GM21737 (cell line): ENCODE measurements at regions not wholly inside any gene's neighbourhood (a gene's known extent, or its start where the extent isn't known, plus 50 kb on each side); places are given as distances from the start of the nearest gene placed in this dataset.

ENCODE experiments used
- ATAC-seq: cut with Tn5 transposase; IDR thresholded peaks from one replicate; pipeline ENCODE4 v1.9.1; 2021; ENCODE audit warnings: mild to moderate bottlenecking, moderate library complexity; ENCODE audit not compliant: unreplicated experiment

GRCh38 chr10:78851647-78852046 lies 217.1 kb upstream of the ZMIZ1 start:
- ATAC-seq: no peak

DNA sequence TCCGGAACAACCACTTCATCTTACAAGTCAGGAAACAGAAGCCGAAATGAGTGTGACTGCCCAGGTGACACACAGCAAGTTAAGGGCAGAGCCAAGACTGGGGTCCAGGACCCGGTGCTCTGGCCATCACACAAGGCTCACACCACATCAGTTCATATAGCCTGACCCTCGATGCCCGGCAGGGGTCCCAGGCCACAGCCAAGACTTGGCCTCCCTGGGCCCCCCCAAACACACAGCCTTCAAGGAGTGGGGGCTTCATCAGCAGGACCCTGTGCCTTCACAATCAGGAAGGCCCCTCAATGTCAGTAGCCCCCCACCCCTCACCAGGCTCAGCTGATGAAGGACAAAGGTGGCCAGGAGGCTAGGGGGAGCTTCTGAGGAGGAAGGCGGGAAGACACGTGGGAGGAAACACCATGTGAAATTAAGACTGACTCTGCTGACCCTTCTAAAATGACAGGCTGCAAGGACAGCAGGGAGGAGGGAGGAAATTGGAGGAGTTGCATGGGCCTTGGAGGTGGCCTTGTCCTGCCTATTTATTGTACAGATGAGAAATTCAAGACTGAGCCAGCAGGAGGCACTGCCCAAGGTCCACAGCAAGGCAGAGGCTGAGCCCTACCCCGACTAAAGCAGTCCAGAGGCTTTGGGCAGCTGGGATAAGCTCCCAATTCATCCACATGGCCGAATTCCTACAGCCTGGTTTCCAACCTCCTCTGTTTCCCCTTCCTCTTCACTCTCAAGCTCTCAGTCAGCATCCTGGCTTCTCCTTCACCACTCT lies 216.1 kb upstream of the ZMIZ1 start:
- no peak for ATAC-seq

GRCh38 chr10:78853864-78854263 lies 214.9 kb upstream of the ZMIZ1 start:
- ATAC-seq: no peak

GRCh38 chr10:78856421-78856820 lies 212.3 kb upstream of the ZMIZ1 start:
- ATAC-seq: no peak

DNA sequence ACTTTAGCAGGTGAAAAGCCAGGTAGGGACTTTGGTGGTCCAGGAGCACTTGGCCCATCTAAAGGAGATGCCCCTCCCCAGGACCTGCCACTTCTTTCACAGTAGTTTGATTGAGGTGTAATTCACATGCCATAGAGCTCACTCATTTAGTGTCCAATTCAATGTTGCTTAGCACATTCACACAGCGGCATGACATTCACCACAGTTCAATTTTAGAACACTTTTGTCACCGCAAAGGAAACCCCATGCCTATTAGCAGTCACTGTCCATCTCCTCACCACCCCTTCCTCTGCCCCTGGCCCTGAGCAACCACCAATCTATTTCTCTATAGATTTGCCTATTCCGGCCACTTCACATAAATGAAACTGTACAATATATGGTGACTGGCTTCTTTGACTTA lies 211.6 kb upstream of the ZMIZ1 start:
- ATAC-seq: no peak

DNA sequence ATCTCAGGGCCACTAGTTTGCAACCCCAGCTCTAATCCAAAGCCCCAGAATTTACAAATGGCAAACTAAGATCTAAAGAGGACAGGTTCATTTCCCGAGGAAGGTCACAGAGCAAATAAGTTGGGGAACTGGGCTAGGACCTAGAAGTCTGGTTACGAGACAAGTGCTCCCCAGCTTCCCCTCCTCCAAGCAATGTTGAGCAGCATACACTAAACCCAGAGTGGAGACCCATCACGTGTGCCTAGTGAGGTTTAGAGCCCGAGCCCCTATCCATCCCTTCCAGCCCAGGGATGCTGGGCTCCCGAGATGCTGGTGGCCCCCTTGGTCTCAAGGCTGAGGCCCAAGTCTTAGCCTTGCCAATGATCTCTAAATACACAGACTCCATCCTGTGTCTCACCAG lies 209.5 kb upstream of the ZMIZ1 start:
- ATAC-seq: no peak

- no peak for ATAC-seq
These were observed 209.0 kb upstream of the ZMIZ1 start for GRCh38 chr10:78859769-78860168.

DNA sequence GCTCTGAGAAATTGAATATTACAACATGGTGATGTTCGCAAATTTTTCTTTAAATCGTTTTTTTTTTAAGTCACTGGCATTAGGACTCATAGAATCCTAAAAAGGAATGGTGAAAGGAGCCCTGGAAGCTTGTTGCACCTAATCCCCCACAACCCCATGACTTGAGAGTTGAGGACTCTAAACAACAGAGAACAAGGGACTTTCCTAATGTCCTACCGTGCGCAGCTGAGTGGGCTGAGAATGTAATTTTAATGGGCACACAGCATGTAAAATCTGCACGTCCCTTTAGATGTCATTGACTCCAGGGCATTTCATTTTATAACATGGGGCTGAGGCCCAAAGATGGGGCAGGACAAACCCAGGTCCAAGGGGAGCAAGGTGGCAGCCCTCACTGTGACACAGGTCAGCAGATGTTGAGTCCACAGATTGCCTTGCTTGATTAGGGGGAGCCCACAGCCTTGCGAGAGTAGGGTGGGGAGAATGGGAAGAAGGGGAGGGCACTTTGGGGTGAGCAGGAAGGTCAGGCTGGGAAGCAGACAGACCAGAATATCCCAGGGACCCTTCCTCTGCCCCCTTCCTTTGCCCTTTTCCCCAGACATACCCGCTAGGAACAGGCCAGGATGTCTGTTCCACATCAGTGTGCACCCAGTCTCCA lies 208.4 kb upstream of the ZMIZ1 start:
- ATAC-seq: no peak

DNA sequence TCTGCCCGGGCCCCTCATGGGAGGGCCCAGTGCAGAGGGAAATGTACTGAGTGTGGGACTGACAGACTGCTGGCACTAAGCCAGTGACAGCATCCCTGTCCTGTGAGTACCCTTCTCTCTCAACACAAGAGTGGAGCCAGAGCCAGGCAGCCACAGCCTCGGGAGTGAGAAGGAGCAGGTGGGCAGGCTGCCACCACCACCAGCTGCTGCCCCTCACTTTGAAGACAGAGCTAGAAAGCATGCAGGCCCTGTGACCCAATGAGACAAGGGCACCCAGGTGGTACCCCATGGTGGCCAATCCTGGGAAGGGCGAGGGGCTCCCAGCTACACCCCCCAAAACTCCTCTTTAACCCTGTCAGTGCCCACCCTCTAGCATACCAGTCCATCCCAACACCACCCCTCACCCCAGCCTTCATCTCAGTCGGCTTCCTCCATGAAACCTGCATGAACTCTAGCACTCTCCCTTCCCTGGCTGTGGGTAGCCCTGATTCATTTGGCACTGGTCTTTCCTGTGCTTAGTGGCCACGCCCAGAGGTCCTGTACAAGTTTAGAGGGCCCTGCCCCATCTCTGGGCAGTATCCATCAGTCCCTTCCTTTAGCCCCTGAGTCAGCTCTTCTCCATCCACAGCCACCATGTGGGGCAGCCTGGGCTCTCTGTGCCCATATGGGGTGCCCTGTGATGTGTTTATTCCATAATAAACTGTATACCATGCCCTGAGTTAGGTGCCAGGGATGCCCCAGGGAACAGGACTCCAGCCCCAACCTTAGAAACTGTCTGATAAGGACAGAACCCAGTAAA lies 207.0 kb upstream of the ZMIZ1 start:
- ATAC-seq: no peak

DNA sequence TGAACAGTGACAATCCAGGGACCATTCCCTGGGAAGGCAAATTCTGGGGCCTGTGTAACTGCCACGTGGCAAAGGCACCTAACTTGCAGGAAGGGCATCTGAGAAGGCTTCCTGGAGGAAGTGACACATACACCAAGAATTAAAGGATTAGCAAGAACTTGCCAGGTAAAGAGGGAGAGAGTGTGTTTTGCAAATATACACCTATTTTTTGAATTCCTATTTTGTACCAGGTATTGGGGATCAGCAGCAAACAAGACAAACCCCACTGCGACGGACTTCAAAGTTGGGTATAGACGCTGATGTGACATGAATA lies 206.5 kb upstream of the ZMIZ1 start:
- no peak for ATAC-seq

DNA sequence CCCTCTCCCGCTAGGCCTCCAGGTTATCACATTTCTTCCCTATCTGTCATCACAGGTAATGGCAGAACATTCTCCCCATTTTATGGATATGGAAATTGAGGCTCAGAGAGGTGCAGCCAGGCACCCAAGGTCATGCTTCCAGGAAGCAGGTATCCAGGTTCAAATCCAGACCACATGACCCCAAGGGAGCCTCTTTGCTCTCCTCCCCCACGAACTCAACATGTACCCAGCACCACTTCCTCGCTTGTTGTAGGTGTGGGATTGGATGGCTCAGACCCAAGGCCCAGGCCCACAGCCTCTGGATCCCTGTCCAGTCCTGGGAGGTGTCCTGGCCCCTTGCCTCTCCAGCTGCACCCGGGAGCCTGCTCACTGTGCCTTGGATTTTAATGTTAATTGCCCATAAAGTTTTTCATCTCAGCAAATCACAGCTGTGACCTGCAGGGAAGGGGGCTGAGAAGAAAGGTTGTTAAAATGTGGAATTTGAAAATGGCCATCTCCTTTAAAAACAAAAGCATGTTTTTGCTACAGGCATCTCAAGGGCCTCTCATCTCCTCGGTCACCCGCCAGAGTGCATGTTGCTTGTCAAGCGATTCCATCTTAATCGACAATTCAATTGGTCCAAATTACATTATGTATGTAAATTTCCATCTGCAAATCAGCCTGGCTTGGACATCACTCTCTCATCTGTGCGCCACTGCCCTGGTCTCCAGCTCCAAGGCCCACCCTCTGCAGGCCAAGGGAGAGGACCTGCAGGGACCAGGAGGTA lies 205.4 kb upstream of the ZMIZ1 start:
- no peak for ATAC-seq

DNA sequence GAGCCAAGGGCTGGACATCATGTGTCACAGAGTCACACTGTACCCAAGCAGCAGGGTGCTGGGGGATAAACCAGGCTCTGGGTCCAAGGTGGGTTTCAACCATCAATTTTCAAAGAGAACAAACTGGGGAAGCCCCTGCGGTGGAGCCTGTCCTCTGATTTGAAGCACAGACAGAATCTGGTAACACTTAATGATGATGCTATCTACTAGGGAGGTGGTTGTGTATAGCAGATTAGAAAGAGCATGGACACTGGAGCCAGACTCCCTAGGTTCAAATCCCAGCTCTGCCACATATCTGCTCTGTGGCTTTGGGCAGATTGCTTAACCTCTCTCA lies 204.9 kb upstream of the ZMIZ1 start:
- no peak for ATAC-seq

- no peak for ATAC-seq
These were observed 203.8 kb upstream of the ZMIZ1 start for GRCh38 chr10:78864761-78865537.

- no peak for ATAC-seq
These were observed 203.3 kb upstream of the ZMIZ1 start for GRCh38 chr10:78865538-78865875.

DNA sequence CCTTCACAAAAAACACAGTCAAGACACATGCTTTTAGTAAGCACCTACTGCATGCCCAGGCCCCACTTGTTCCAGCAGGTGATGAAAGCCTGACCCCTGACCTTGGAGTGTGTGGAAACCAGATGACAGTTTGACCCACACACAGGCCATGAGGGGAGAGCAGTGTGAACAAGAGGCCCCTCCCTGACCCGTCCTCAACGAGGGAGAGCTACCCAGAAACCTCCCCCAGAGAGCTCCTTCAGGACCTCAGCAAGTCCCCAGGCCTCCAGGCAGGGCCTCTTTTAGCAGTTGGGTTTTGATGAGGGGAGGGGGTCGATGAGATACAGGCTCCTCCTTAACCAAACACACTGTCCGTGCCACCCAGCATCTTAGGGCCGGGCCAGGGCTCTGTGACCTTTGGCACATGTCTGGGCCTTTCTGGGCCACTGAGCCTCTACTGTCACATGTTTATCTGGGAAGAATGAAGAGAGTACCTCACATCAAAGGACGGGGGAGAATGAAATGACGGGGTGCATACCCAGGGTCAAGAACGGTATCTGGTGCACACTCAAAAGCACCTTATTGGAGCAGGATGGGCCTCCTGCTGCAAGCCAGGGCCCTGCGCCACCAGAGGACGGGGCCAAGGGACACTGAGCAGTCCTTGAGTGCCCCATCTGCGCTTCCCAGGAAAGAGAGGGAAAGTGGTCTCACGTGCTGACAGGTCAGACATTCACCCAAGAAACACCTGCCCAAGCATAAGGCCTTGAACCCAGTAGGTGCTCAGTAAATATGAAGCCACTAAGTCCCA lies 202.6 kb upstream of the ZMIZ1 start:
- ATAC-seq: no peak

GRCh38 chr10:78866731-78867554 lies 201.8 kb upstream of the ZMIZ1 start:
- ATAC-seq: no peak

- no peak for ATAC-seq
These were observed 201.2 kb upstream of the ZMIZ1 start for GRCh38 chr10:78867555-78867939.

- no peak for ATAC-seq
These were observed 200.7 kb upstream of the ZMIZ1 start for GRCh38 chr10:78868048-78868447.

DNA sequence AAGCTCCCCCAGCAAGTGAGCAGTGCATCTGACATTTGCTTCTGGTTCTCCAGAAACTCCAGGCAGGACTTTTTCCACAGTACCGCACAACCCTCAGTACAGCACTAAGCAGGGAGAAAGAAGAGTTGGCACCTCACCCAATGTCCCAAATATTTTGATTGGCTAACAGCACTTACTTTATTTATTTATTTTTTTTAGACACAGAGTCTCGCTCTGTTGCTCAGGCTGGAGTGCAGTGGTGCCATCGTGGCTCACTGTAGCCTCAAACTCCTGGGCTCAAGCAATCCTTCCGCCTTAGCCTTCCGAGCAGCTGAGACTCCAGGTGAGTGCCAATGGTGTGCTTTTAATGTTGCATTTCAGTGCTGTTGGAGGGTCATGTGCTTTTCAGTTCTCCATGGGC lies 200.3 kb upstream of the ZMIZ1 start:
- no peak for ATAC-seq
